ENCODE measurements at regions not wholly inside any gene's neighbourhood (a gene's known extent, or its start where the extent isn't known, plus 50 kb on each side); places are given as distances from the start of the nearest gene placed in this dataset.

GRCh38 chr3:46146548-46146947, 61.6 kb downstream of the CCR1 start:
- no peak for DNase-seq

GRCh38 chr3:46146021-46146420, 62.1 kb downstream of the CCR1 start:
- no peak for DNase-seq

GRCh38 chr3:46145147-46145546, 63.0 kb downstream of the CCR1 start:
- no peak for DNase-seq

GRCh38 chr3:46143951-46144473, 64.1 kb downstream of the CCR1 start:
- DNase-seq: no peak

- DNase-seq: no peak
Observed at GRCh38 chr3:46141813-46142212, 66.3 kb downstream of the CCR1 start.

GRCh38 chr3:46138581-46138980, 69.5 kb downstream of the CCR1 start:
- DNase-seq: no peak

GRCh38 chr3:46135475-46135874, 72.6 kb downstream of the CCR1 start:
- no peak for DNase-seq

GRCh38 chr3:46133285-46133684, 74.8 kb downstream of the CCR1 start:
- DNase-seq: no peak

- DNase-seq: no peak
Observed at GRCh38 chr3:46132565-46132964, 75.5 kb downstream of the CCR1 start.

GRCh38 chr3:46131884-46132450, 76.1 kb downstream of the CCR1 start:
- DNase-seq: no peak

GRCh38 chr3:46130631-46131310, 77.3 kb downstream of the CCR1 start:
- DNase-seq: no peak

- DNase-seq: no peak
Observed at GRCh38 chr3:46129588-46130272, 78.4 kb downstream of the CCR1 start.

GRCh38 chr3:46127503-46127902, 80.6 kb downstream of the CCR1 start:
- no peak for DNase-seq

- no peak for DNase-seq
Observed at GRCh38 chr3:46124216-46125177, 83.6 kb downstream of the CCR1 start.

- DNase-seq: no peak
Observed at GRCh38 chr3:46123646-46124045, 84.5 kb downstream of the CCR1 start.

- DNase-seq: no peak
Observed at GRCh38 chr3:46122091-46122490, 86.0 kb downstream of the CCR1 start.

- no peak for DNase-seq
Observed at GRCh38 chr3:46120983-46121382, 87.1 kb downstream of the CCR1 start.

GRCh38 chr3:46119709-46120498, 88.2 kb downstream of the CCR1 start:
- DNase-seq: no peak

GRCh38 chr3:46119253-46119652, 88.9 kb downstream of the CCR1 start:
- DNase-seq: no peak

GRCh38 chr3:46116996-46117395, 89.7 kb upstream of the XCR1 start:
- DNase-seq: no peak

- no peak for DNase-seq
Observed at GRCh38 chr3:46114323-46114988, 87.2 kb upstream of the XCR1 start.

- DNase-seq: no peak
Observed at GRCh38 chr3:46113608-46114007, 86.3 kb upstream of the XCR1 start.
